Brain microvascular endothelial cell (primary cell): ENCODE measurements at regions not wholly inside any gene's neighbourhood (a gene's known extent, or its start where the extent isn't known, plus 50 kb on each side); places are given as distances from the start of the nearest gene placed in this dataset.

ENCODE experiments used
- DNase-seq: peaks from one replicate; pipeline ENCODE4 v3.0.0-alpha.2; 2020
- H3K27ac ChIP-seq: fragments of 250-450 bp; sonication (Bioruptor Pico); 2 replicates; pipeline ENCODE4 v1.5.1; 2020; ENCODE audit warnings: mild to moderate bottlenecking, moderate library complexity
- H3K27me3 ChIP-seq: fragments of 250-450 bp; sonication (Bioruptor Pico); replicated peaks from 2 replicates; pipeline ENCODE4 v1.5.1; 2020; ENCODE audit warnings: mild to moderate bottlenecking
- H3K36me3 ChIP-seq: fragments of 250-450 bp; sonication (Bioruptor Pico); replicated peaks from 2 replicates; pipeline ENCODE4 v1.5.1; 2020; ENCODE audit warnings: mild to moderate bottlenecking
- H3K4me3 ChIP-seq: 2 replicates; pipeline ENCODE4 v1.5.1; 2011; ENCODE audit warnings: low read depth, mild to moderate bottlenecking, control low read depth, low read length, moderate library complexity
- in situ Hi-C: cut with HindIII; loops from 2 replicates; pipeline ENCODE4 v1.10.0; 2017; ENCODE audit warnings: low sequenced_read_pairs, low pct_ligation_motif_present
- TF ChIP-seq, protein P1 (sequence below): IDR thresholded peaks from 2 replicates; pipeline ENCODE4 v1.5.1; 2011; ENCODE audit warnings: low read depth, mild to moderate bottlenecking, moderate library complexity, low read length, control low read depth, inconsistent platforms; ENCODE audit errors: missing control alignments

DNA sequence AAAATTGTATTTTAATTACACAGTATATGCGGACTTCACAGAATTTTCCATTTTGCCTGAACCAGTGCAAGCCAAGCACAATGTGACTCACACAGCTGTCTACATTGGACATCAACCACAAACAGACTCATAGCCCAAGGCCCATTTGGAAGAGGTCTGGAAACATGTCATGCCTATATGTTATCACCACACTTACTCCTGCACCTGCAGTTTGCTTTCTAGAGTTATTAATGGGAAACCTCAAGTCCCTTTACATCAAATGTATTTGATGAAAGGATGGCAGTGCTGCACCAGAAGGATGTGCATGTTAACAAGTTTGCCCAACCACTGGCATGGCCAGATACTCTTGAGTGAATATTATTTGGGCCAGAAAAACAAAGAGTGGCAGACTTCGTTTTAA, 548.9 kb upstream of the CDH2 start:
- in situ Hi-C loops: no loop called here
- DNase-seq: no peak
- no peak overlapping the region for H3K27ac ChIP-seq
- no peaks in the 10 kb centered on the region for H3K36me3 ChIP-seq
- H3K27me3 ChIP-seq: no peaks in the 10 kb centered on the region
- TF ChIP-seq, protein P1, sequence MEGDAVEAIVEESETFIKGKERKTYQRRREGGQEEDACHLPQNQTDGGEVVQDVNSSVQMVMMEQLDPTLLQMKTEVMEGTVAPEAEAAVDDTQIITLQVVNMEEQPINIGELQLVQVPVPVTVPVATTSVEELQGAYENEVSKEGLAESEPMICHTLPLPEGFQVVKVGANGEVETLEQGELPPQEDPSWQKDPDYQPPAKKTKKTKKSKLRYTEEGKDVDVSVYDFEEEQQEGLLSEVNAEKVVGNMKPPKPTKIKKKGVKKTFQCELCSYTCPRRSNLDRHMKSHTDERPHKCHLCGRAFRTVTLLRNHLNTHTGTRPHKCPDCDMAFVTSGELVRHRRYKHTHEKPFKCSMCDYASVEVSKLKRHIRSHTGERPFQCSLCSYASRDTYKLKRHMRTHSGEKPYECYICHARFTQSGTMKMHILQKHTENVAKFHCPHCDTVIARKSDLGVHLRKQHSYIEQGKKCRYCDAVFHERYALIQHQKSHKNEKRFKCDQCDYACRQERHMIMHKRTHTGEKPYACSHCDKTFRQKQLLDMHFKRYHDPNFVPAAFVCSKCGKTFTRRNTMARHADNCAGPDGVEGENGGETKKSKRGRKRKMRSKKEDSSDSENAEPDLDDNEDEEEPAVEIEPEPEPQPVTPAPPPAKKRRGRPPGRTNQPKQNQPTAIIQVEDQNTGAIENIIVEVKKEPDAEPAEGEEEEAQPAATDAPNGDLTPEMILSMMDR: no peak
- no peak overlapping the region for H3K4me3 ChIP-seq

DNA sequence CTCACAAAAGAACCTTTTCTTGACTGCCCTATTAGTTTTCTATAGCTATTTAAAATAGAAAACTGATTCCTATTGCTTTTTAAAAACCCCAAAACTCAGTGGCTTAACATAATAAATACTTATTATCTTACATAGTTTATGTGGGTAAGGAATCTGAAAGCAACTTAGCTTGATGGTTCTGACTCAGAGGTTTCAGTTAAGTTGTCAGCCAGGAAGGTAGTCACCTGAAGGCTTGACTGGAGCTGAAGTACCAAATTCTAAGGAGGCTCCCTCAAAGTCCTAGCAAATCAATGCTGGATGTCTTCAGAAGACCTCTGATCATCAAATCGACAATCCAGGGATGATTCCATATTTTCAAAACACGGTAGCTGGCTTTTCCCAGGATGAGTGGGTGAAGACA, 546.6 kb upstream of the CDH2 start:
- no peak overlapping the region for H3K4me3 ChIP-seq
- H3K36me3 ChIP-seq: no peaks in the 10 kb centered on the region
- in situ Hi-C loops: no loop called here
- DNase-seq: no peak
- TF ChIP-seq, protein P1: no peak
- H3K27ac ChIP-seq: no peak overlapping the region
- no peaks in the 10 kb centered on the region for H3K27me3 ChIP-seq

DNA sequence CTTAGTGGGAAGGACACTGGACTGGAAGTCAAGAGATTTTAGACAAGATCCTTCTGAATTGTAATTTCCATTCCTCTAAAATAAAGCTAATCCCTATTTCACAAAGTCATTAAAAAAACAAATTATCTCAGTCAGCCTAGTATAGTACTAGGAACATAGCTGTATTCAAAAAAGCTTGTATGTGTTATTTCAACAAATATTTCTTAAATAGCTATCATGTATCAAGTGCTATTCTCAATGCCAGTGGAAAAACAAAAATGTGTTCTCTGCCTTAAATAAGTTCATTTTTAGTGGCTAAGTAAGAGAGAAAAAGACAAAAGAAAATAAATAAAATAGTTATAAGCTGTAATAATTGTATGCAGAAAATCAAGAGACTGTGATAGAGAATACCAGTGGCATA, 541.8 kb upstream of the CDH2 start:
- no peak for DNase-seq
- in situ Hi-C loops: no loop called here
- TF ChIP-seq, protein P1: no peak
- Histone ChIP-seq H3K4me3 (no peak overlapping the region), H3K27me3 (no peaks in the 10 kb centered on the region), H3K36me3 (no peaks in the 10 kb centered on the region), H3K27ac (no peak overlapping the region)

DNA sequence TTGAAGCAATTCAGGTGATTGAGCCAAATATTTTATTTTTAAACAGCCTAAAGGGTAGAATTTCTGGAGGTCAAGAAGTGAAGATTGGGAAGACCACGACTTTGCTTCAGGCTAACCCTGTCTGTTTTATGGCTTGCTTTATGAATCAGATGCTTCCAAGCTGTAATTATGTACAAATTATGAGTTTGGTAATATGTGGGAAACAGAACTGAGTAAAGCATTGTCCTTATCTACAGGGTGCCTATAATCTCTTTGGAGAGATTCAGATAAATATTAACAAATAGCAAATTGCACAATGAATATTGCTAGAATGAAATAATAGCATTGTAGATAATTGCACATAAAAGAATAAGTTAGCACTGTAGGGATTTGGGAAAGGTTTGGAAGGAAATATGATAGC, 539.4 kb upstream of the CDH2 start:
- H3K36me3 ChIP-seq: no peaks in the 10 kb centered on the region
- no peak overlapping the region for H3K27ac ChIP-seq
- DNase-seq: no peak
- TF ChIP-seq, protein P1: no peak
- in situ Hi-C loops: no loop called here
- H3K27me3 ChIP-seq: no peaks in the 10 kb centered on the region
- no peak overlapping the region for H3K4me3 ChIP-seq

DNA sequence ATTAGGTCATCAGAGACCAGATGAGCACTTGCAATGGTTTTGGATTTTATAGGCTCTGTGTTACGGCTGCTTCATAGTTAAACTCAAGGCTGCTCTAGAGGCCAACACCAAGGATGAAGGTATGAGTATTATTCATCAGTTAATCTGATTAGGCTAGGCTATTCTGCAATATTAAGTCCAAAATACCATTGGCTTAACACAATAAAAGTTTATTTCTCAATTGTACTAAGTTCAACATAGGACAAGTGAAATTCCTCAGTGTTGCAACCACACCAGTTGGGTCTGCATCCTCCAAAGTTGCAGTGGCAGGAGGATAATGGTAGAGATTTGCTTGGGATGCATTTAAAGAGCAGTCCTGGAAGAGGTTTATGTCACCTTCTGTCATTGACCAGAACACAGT, 538.3 kb upstream of the CDH2 start:
- TF ChIP-seq, protein P1: no peak
- Histone ChIP-seq H3K27ac (no peak overlapping the region), H3K4me3 (no peak overlapping the region), H3K36me3 (no peaks in the 10 kb centered on the region), H3K27me3 (no peaks in the 10 kb centered on the region)
- DNase-seq: no peak
- in situ Hi-C loops: no loop called here

DNA sequence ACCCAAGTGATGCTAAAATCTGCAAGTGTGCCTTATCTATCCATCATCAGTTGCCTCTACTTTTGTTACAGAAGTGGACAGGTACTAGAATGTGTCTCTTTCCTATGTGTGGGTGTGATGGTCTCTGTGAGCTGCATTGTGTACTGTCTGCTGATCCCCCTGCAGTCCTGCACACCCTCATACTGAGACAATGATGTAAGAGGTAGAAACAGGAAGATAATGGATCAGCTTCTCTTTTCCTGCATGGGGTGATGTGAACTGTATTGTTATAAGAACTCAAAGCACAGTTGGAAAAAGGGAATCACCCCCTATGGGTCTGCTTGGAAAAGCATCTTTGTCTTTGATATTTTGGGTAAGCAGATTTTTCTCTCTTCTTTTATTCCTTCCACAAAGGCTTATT, 537.6 kb upstream of the CDH2 start:
- DNase-seq: no peak
- no peak overlapping the region for H3K4me3 ChIP-seq
- no peak overlapping the region for H3K27ac ChIP-seq
- in situ Hi-C loops: no loop called here
- no peaks in the 10 kb centered on the region for H3K27me3 ChIP-seq
- TF ChIP-seq, protein P1: no peak
- no peaks in the 10 kb centered on the region for H3K36me3 ChIP-seq
